SK-N-MC (cell line): ENCODE measurements at regions not wholly inside any gene's neighbourhood (a gene's known extent, or its start where the extent isn't known, plus 50 kb on each side); places are given as distances from the start of the nearest gene placed in this dataset.

Source experiments
- DNase-seq: peaks from one replicate; pipeline ENCODE4 v3.0.0-alpha.2; 2011; ENCODE audit warnings: low read depth, low spot score
- H3K27ac ChIP-seq: fragments of 200-600 bp; sonication (generic); 2 replicates; pipeline ENCODE4 v1.5.1; 2016; ENCODE audit warnings: mixed run types
- H3K36me3 ChIP-seq: fragments of 200-600 bp; sonication (generic); 2 replicates; pipeline ENCODE4 v1.6.1; 2017; ENCODE audit warnings: antibody characterized with exemption, low read length, mixed read lengths; ENCODE audit not compliant: insufficient read depth
- H3K4me3 ChIP-seq: fragments of 200-600 bp; sonication (generic); 2 replicates; pipeline ENCODE4 v1.5.1; 2016
- H3K9ac ChIP-seq: fragments of 200-600 bp; sonication (generic); 2 replicates; pipeline ENCODE4 v1.8.0; 2017; ENCODE audit warnings: mixed run types, mixed read lengths; ENCODE audit not compliant: insufficient read length
- H3K9me3 ChIP-seq: fragments of 200-600 bp; sonication (generic); 2 replicates; pipeline ENCODE4 v1.6.1; 2017; ENCODE audit warnings: low read depth, mild to moderate bottlenecking, antibody characterized with exemption, low read length, moderate library complexity, mixed read lengths
- EZH2 ChIP-seq: fragments of 200-600 bp; sonication (generic); IDR thresholded peaks from one replicate; pipeline ENCODE4 v1.6.1; 2017; ENCODE audit warnings: antibody characterized with exemption
- FOXP2 ChIP-seq: optimal IDR thresholded peaks from 2 replicates; pipeline ENCODE3; 2011; ENCODE audit warnings: mild to moderate bottlenecking, moderate library complexity; ENCODE audit not compliant: insufficient read depth; ENCODE audit errors: extremely low read length, control extremely low read depth
- POLR2AphosphoS5 ChIP-seq: IDR thresholded peaks from 2 replicates; pipeline ENCODE4 v1.6.1; 2012; ENCODE audit warnings: mild to moderate bottlenecking, low read depth, low read length, borderline replicate concordance

- no peak for TF ChIP-seq EZH2
- TF ChIP-seq FOXP2 = no peak
- TF ChIP-seq POLR2AphosphoS5 = no peak
- no peaks in the 10 kb centered on the region for H3K36me3 ChIP-seq
Observed at GRCh38 chr13:80242728-80243427, 98.0 kb downstream of the SPRY2 start.

GRCh38 chr13:80239571-80240255 is 101.2 kb downstream of the SPRY2 start:
- TF ChIP-seq EZH2 = no peak
- no peak for TF ChIP-seq POLR2AphosphoS5
- no peak for TF ChIP-seq FOXP2
- no peak overlapping the region for H3K9ac ChIP-seq
- no peaks in the 10 kb centered on the region for H3K36me3 ChIP-seq
- H3K4me3 ChIP-seq = no peak overlapping the region
- H3K27ac ChIP-seq = no peak overlapping the region
- no peak for DNase-seq
- H3K9me3 ChIP-seq = no peaks in the 10 kb centered on the region

More at GRCh38 chr13:80242728-80243427, 98.0 kb downstream of the SPRY2 start:
- no peaks in the 10 kb centered on the region for H3K9me3 ChIP-seq
- no peak overlapping the region for H3K27ac ChIP-seq
- H3K9ac ChIP-seq = no peak overlapping the region
- H3K4me3 ChIP-seq = no peak overlapping the region
- no peak for DNase-seq

- no peak overlapping the region for H3K4me3 ChIP-seq
- H3K36me3 ChIP-seq = no peaks in the 10 kb centered on the region
- DNase-seq = no peak
- TF ChIP-seq FOXP2 (no peak), POLR2AphosphoS5 (no peak), EZH2 (no peak)
- H3K27ac ChIP-seq = no peak overlapping the region
- H3K9me3 ChIP-seq = no peaks in the 10 kb centered on the region
- H3K9ac ChIP-seq = no peak overlapping the region
Observed at GRCh38 chr13:80239116-80239515, 101.8 kb downstream of the SPRY2 start.

GRCh38 chr13:80237646-80238045 is 103.3 kb downstream of the SPRY2 start:
- no peak overlapping the region for H3K4me3 ChIP-seq
- H3K27ac ChIP-seq = no peak overlapping the region
- DNase-seq = no peak
- H3K36me3 ChIP-seq = no peaks in the 10 kb centered on the region
- no peak overlapping the region for H3K9ac ChIP-seq
- TF ChIP-seq POLR2AphosphoS5 (no peak), EZH2 (no peak), FOXP2 (no peak)
- H3K9me3 ChIP-seq = no peaks in the 10 kb centered on the region

- H3K9ac ChIP-seq = no peak overlapping the region
- no peak for TF ChIP-seq POLR2AphosphoS5
- no peak for TF ChIP-seq EZH2
- no peak for TF ChIP-seq FOXP2
- peak overlapping the region; percentile 34; the same call in 1 of the 2 replicates for H3K4me3 ChIP-seq
- H3K9me3 ChIP-seq = no peaks in the 10 kb centered on the region
- no peak overlapping the region for H3K27ac ChIP-seq
- no peaks in the 10 kb centered on the region for H3K36me3 ChIP-seq
- no peak for DNase-seq
Observed at GRCh38 chr13:80235967-80236302, 105.0 kb downstream of the SPRY2 start.

- Histone ChIP-seq H3K36me3 (no peaks in the 10 kb centered on the region), H3K4me3 (peak overlapping the region; percentile 34), H3K9me3 (no peaks in the 10 kb centered on the region), H3K27ac (peak overlapping the region; percentile 9; the same call in 1 of the 2 replicates), H3K9ac (no peak overlapping the region)
- TF ChIP-seq FOXP2 (no peak), EZH2 (no peak), POLR2AphosphoS5 (no peak; the same call in 1 of the 2 replicates)
- no peak for DNase-seq
Observed at GRCh38 chr13:80235166-80235966, 105.6 kb downstream of the SPRY2 start.

GRCh38 chr13:80227645-80228044 is 113.3 kb downstream of the SPRY2 start:
- no peaks in the 10 kb centered on the region for H3K9me3 ChIP-seq
- TF ChIP-seq FOXP2 (no peak), EZH2 (no peak), POLR2AphosphoS5 (no peak)
- no peaks in the 10 kb centered on the region for H3K36me3 ChIP-seq
- H3K27ac ChIP-seq = no peak overlapping the region
- H3K4me3 ChIP-seq = no peak overlapping the region
- no peak overlapping the region for H3K9ac ChIP-seq
- no peak for DNase-seq

GRCh38 chr13:80226645-80227044 is 114.3 kb downstream of the SPRY2 start:
- Histone ChIP-seq H3K4me3 (no peak overlapping the region), H3K36me3 (no peaks in the 10 kb centered on the region), H3K9me3 (no peaks in the 10 kb centered on the region), H3K9ac (no peak overlapping the region), H3K27ac (no peak overlapping the region)
- TF ChIP-seq FOXP2 (no peak), POLR2AphosphoS5 (no peak), EZH2 (no peak)
- DNase-seq = no peak
